ENCODE measurements at regions not wholly inside any gene's neighbourhood (a gene's known extent, or its start where the extent isn't known, plus 50 kb on each side); places are given as distances from the start of the nearest gene placed in this dataset.

DNA sequence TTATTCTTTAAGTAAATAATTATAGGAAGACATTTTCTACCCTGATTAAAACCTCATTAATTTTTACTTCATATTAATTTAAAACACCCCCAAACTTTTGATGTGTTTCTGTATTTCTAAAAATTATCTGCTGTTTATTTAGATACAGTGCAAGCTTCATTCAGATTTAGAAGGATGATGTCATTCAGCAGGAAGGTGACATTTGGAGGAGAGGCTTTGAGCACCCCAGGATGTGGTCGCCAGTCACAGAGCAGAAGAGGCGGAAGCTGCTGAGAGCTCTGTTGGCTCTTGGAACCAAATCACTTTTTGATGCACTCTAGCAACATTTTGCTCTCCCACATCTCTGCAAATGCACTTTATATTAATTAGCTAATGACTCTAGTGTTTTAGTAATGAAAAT, 233.9 kb upstream of the CACNA2D1 start:
- no peak for TF ChIP-seq EZH2 (optimal IDR thresholded peaks at IDR 0.05; ENCODE audit: low read depth, low read length)
- TF ChIP-seq, protein P1, sequence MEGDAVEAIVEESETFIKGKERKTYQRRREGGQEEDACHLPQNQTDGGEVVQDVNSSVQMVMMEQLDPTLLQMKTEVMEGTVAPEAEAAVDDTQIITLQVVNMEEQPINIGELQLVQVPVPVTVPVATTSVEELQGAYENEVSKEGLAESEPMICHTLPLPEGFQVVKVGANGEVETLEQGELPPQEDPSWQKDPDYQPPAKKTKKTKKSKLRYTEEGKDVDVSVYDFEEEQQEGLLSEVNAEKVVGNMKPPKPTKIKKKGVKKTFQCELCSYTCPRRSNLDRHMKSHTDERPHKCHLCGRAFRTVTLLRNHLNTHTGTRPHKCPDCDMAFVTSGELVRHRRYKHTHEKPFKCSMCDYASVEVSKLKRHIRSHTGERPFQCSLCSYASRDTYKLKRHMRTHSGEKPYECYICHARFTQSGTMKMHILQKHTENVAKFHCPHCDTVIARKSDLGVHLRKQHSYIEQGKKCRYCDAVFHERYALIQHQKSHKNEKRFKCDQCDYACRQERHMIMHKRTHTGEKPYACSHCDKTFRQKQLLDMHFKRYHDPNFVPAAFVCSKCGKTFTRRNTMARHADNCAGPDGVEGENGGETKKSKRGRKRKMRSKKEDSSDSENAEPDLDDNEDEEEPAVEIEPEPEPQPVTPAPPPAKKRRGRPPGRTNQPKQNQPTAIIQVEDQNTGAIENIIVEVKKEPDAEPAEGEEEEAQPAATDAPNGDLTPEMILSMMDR (IDR thresholded peaks at IDR 0.05; ENCODE audit: low read length) = no peak

Measured in MM.1S (cell line).